OCI-LY1 (cell line): ENCODE measurements at regions not wholly inside any gene's neighbourhood (a gene's known extent, or its start where the extent isn't known, plus 50 kb on each side); places are given as distances from the start of the nearest gene placed in this dataset.
"Not testable (repeated sequence)": the region's sequence is repeated elsewhere in the genome, so short reads cannot be mapped to it uniquely, and the experiment has no call there.

Experiments
- H2AFZ ChIP-seq: fragments of 200-600 bp; sonication (generic), shearing (Covaris generic); 2 replicates; pipeline ENCODE4 v1.6.0; 2014; ENCODE audit warnings: antibody characterized with exemption, mild to moderate bottlenecking, low read length
- H3F3A ChIP-seq: fragments of 200-600 bp; sonication (generic), shearing (Covaris generic); 2 replicates; pipeline ENCODE4 v1.6.0; 2014; ENCODE audit warnings: mild to moderate bottlenecking, antibody characterized with exemption, low read length, moderate library complexity; ENCODE audit not compliant: insufficient read depth
- H3K27ac ChIP-seq: fragments of 200-600 bp; sonication (generic); 2 replicates; pipeline ENCODE4 v1.5.1; 2014; ENCODE audit warnings: low read length, mixed run types, mild to moderate bottlenecking, low read depth; ENCODE audit not compliant: poor library complexity, severe bottlenecking
- H3K27me3 ChIP-seq: fragments of 200-600 bp; sonication (generic); 2 replicates; pipeline ENCODE4 v1.6.0; 2014; ENCODE audit warnings: antibody characterized with exemption, mild to moderate bottlenecking, low read length, moderate library complexity; ENCODE audit not compliant: insufficient read depth
- H3K36me3 ChIP-seq: fragments of 200-600 bp; sonication (generic); 2 replicates; pipeline ENCODE4 v1.6.1; 2014; ENCODE audit warnings: mild to moderate bottlenecking, antibody characterized with exemption, low read length, moderate library complexity, mixed read lengths; ENCODE audit not compliant: insufficient read depth
- H3K4me1 ChIP-seq: fragments of 200-600 bp; sonication (generic); 2 replicates; pipeline ENCODE4 v1.5.1; 2014; ENCODE audit warnings: mild to moderate bottlenecking, low read length, moderate library complexity; ENCODE audit not compliant: insufficient read depth, severe bottlenecking
- H3K4me2 ChIP-seq: fragments of 200-600 bp; sonication (generic), shearing (Covaris generic); 2 replicates; pipeline ENCODE4 v1.6.1; 2014; ENCODE audit warnings: low read length
- H3K4me3 ChIP-seq: fragments of 200-600 bp; sonication (generic); 2 replicates; pipeline ENCODE4 v1.5.1; 2014; ENCODE audit warnings: low read length, low read depth, mild to moderate bottlenecking, mixed read lengths; ENCODE audit not compliant: poor library complexity, severe bottlenecking
- H3K79me2 ChIP-seq: fragments of 200-600 bp; shearing (Covaris generic); 2 replicates; pipeline ENCODE4 v1.6.1; 2016; ENCODE audit warnings: mixed run types, low read length, mixed read lengths; ENCODE audit not compliant: insufficient read depth
- H3K9ac ChIP-seq: fragments of 200-600 bp; sonication (generic), shearing (Covaris generic); 2 replicates; pipeline ENCODE4 v1.6.1; 2014; ENCODE audit warnings: mild to moderate bottlenecking, low read length, mixed read lengths
- H3K9me2 ChIP-seq: fragments of 200-600 bp; sonication (generic), shearing (Covaris generic); 2 replicates; pipeline ENCODE4 v1.6.1; 2014; ENCODE audit warnings: low read depth, mild to moderate bottlenecking, low read length, mixed read lengths
- H3K9me3 ChIP-seq: fragments of 200-600 bp; shearing (Covaris generic); 2 replicates; pipeline ENCODE4 v1.6.1; 2014; ENCODE audit warnings: low read length, mixed read lengths
- H4K20me1 ChIP-seq: fragments of 200-600 bp; sonication (generic), shearing (Covaris generic); 2 replicates; pipeline ENCODE4 v1.6.0; 2016; ENCODE audit warnings: mild to moderate bottlenecking, low read length; ENCODE audit not compliant: insufficient read depth
- CTCF ChIP-seq: fragments of 200-600 bp; sonication (generic), shearing (Covaris generic); IDR thresholded peaks from 2 replicates; pipeline ENCODE4 v1.5.1; 2017; ENCODE audit warnings: mild to moderate bottlenecking, antibody characterized with exemption, low read length, moderate library complexity, mixed read lengths
- EZH2 ChIP-seq: fragments of 200-600 bp; sonication (generic), shearing (Covaris generic); IDR thresholded peaks from 2 replicates; pipeline ENCODE4 v1.8.0; 2017; ENCODE audit warnings: borderline replicate concordance, mixed run types, mild to moderate bottlenecking, antibody characterized with exemption, low read length, moderate library complexity, mixed read lengths

GRCh38 chr4:77449171-77449570 lies 156.4 kb upstream of the CXCL13 start:
- no peaks in the 10 kb centered on the region for H3K9me3 ChIP-seq
- H2AFZ ChIP-seq = no peak overlapping the region
- no peak overlapping the region for H3K4me3 ChIP-seq
- H3K36me3 ChIP-seq = no peaks in the 10 kb centered on the region
- H4K20me1 ChIP-seq = no peaks in the 10 kb centered on the region
- no peak overlapping the region for H3K4me2 ChIP-seq
- H3K9ac ChIP-seq = no peak overlapping the region
- no peaks in the 10 kb centered on the region for H3F3A ChIP-seq
- H3K79me2 ChIP-seq = no peaks in the 10 kb centered on the region
- H3K4me1 ChIP-seq = no peaks in the 10 kb centered on the region
- H3K27ac ChIP-seq = no peak overlapping the region
- H3K9me2 ChIP-seq = no peaks in the 10 kb centered on the region
- H3K27me3 ChIP-seq = no peaks in the 10 kb centered on the region
- TF ChIP-seq EZH2 (no peak), CTCF (no peak)

GRCh38 chr4:77450006-77450405 lies 155.6 kb upstream of the CXCL13 start:
- Histone ChIP-seq H3K27ac (no peak overlapping the region), H3F3A (no peaks in the 10 kb centered on the region), H2AFZ (no peak overlapping the region), H3K27me3 (no peaks in the 10 kb centered on the region), H3K9me2 (no peaks in the 10 kb centered on the region), H3K4me3 (no peak overlapping the region), H3K9me3 (no peaks in the 10 kb centered on the region), H3K4me2 (no peak overlapping the region), H3K4me1 (no peaks in the 10 kb centered on the region), H3K9ac (no peak overlapping the region), H4K20me1 (no peaks in the 10 kb centered on the region), H3K36me3 (no peaks in the 10 kb centered on the region), H3K79me2 (no peaks in the 10 kb centered on the region)
- TF ChIP-seq CTCF (no peak), EZH2 (no peak)

- Histone ChIP-seq H3K27me3 (no peaks in the 10 kb centered on the region), H3K27ac (no peak overlapping the region), H3F3A (no peaks in the 10 kb centered on the region), H3K9ac (no peak overlapping the region), H3K4me2 (no peak overlapping the region), H3K4me3 (no peak overlapping the region), H2AFZ (no peak overlapping the region), H3K79me2 (no peaks in the 10 kb centered on the region), H4K20me1 (no peaks in the 10 kb centered on the region), H3K36me3 (no peaks in the 10 kb centered on the region), H3K4me1 (no peaks in the 10 kb centered on the region), H3K9me3 (no peaks in the 10 kb centered on the region), H3K9me2 (no peaks in the 10 kb centered on the region)
- no peak for TF ChIP-seq EZH2
- TF ChIP-seq CTCF = no peak
These were observed 154.1 kb upstream of the CXCL13 start for GRCh38 chr4:77451530-77451929.

GRCh38 chr4:77452117-77452516 lies 153.5 kb upstream of the CXCL13 start:
- H2AFZ ChIP-seq, H3F3A ChIP-seq, H3K27me3 ChIP-seq, H3K9ac ChIP-seq, H3K4me1 ChIP-seq, H3K9me2 ChIP-seq, H4K20me1 ChIP-seq, H3K36me3 ChIP-seq, H3K27ac ChIP-seq, H3K79me2 ChIP-seq, H3K4me2 ChIP-seq, H3K9me3 ChIP-seq, H3K4me3 ChIP-seq: not testable (repeated sequence)
